Lower leg skin (tissue), 3 donors: ENCODE measurements at regions not wholly inside any gene's neighbourhood (a gene's known extent, or its start where the extent isn't known, plus 50 kb on each side); places are given as distances from the start of the nearest gene placed in this dataset.

ENCODE experiments used
- CTCF ChIP-seq, 3 donors: fragments of 450-650 bp; IDR thresholded peaks; one replicate each; pipeline ENCODE4 v1.5.1; 2016; ENCODE audit warnings: antibody characterized with exemption in 3 of 3, mild to moderate bottlenecking in 3 of 3, moderate library complexity in 2 of 3
- POLR2A ChIP-seq, 2 donors: fragments of 450-650 bp; IDR thresholded peaks; one replicate each; pipeline ENCODE4 v1.6.1; 2016 to 2017; ENCODE audit warnings: antibody characterized with exemption in 2 of 2, mild to moderate bottlenecking in 1 of 2, moderate library complexity in 1 of 2

DNA sequence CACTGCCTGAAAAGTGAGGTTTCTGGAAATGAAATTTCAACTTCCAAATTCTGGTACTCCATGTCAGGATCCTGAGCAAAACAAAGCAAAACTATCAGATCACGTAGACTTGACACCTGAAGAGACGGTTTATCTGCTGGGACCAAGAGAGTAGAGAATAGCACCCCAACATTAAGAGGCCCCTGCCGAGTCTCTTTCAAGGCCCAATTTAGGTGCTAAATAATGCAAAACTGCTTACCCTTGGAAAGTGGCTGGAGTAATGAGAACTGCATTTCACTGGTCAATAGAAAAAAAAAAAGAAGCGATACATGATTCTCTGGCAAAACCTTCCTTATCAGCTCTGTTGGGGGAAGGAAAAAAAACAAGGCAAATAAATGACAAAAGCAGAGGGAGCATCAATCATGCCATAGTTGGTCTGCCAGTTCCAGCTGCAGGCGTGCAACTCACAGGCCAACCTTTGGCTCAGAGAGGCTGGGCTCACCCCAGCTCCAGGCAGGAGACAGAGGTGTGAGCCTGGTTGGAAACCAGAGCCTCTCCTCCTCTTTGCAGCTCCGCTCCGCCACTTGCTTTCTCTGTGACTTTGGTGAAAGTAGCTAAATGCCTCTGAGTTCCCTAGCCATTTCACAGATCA, 595.2 kb downstream of the TOX3 start:
- TF ChIP-seq POLR2A (IDR thresholded peaks at IDR 0.05), result no peak
- TF ChIP-seq CTCF (IDR thresholded peaks at IDR 0.05), result no peak
